ENCODE measurements at regions not wholly inside any gene's neighbourhood (a gene's known extent, or its start where the extent isn't known, plus 50 kb on each side); places are given as distances from the start of the nearest gene placed in this dataset.

DNA sequence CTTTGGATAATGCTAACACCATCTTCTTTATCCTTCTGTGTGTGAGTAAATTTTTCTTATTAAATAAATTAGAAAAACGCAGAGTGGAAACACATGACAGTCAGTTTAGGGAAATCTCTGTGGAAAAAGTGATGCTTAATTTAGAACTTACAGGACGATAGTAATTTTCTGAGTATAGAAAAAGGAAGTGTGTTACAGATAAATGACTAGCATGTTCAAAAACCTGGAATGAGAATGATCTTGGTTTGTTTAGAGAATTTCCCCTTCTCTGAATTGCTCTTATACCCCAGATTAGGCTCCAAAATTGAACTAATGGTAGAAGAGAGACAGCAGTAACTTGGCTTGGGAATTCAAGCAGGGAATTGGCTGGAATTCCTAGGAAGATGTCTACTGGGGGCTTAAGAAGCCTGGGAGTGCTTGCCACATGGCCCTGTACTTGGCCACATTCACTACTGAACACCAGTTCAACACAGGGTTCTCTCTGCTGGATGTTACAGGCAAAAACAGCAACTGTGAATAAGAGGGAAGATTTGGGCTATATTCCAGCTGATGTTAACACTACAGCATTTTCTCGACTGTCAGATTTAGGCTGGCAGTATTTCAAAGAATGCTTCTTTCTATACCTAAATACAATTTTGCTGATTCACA lies 1004.2 kb downstream of the TTLL7 start:
- Histone ChIP-seq H3K27me3 (no peaks in the 10 kb centered on the region), H3K4me3 (no peak overlapping the region), H3K4me1 (peaks cover 0 to 21% (median 6%) of the 10 kb centered on the region in 9 donors), H3K27ac (peak overlapping the region in 2 of 10 donors; percentile 25 to 38), H3K36me3 (no peaks in the 10 kb centered on the region), H3K9me3 (peaks cover 0 to 9% (median 0%) of the 10 kb centered on the region in 11 donors)
- TF ChIP-seq, protein P1, sequence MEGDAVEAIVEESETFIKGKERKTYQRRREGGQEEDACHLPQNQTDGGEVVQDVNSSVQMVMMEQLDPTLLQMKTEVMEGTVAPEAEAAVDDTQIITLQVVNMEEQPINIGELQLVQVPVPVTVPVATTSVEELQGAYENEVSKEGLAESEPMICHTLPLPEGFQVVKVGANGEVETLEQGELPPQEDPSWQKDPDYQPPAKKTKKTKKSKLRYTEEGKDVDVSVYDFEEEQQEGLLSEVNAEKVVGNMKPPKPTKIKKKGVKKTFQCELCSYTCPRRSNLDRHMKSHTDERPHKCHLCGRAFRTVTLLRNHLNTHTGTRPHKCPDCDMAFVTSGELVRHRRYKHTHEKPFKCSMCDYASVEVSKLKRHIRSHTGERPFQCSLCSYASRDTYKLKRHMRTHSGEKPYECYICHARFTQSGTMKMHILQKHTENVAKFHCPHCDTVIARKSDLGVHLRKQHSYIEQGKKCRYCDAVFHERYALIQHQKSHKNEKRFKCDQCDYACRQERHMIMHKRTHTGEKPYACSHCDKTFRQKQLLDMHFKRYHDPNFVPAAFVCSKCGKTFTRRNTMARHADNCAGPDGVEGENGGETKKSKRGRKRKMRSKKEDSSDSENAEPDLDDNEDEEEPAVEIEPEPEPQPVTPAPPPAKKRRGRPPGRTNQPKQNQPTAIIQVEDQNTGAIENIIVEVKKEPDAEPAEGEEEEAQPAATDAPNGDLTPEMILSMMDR (IDR thresholded peaks at IDR 0.05): no peak
- WGBS, 2 donors: 23 to 30% methylated on average over 3 of the region's 3 CpGs
- no peak for DNase-seq
- intact Hi-C loops (cut with DNase I): no loop called here
- ATAC-seq: peak in 1 of 8 donors; percentile 55

DNA sequence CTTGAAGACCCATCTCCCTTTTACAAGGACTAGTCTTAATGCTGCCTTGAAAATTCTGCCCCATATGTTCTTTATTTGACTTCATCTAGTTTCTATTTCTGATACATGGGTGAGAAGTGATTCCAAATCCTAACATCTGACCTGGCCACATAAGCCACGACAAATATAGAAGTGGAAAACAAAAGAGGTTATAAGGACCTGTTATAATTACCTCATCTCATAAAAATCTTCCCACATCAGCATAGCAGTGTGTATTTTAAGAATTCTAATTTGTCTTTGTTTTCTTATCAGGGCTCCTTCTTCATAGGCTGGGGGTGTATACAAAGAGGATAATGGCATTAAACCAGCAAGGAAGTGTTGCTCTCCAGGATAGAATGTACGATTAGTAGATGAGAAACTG lies 1007.4 kb downstream of the TTLL7 start:
- ATAC-seq: peak in 2 of 8 donors; percentile 17 to 64
- DNase-seq: no peak
- intact Hi-C loops (cut with DNase I): no loop called here
- Histone ChIP-seq H3K9me3 (peaks cover 0 to 9% (median 0%) of the 10 kb centered on the region in 11 donors), H3K4me3 (no peak overlapping the region), H3K4me1 (peaks cover 0 to 21% (median 6%) of the 10 kb centered on the region in 9 donors), H3K27me3 (no peaks in the 10 kb centered on the region), H3K36me3 (no peaks in the 10 kb centered on the region), H3K27ac (no peak overlapping the region)
- 16 to 32% methylated on average over 2 of the region's 2 CpGs for WGBS, 2 donors
- TF ChIP-seq, protein P1 (IDR thresholded peaks at IDR 0.05): no peak

DNA sequence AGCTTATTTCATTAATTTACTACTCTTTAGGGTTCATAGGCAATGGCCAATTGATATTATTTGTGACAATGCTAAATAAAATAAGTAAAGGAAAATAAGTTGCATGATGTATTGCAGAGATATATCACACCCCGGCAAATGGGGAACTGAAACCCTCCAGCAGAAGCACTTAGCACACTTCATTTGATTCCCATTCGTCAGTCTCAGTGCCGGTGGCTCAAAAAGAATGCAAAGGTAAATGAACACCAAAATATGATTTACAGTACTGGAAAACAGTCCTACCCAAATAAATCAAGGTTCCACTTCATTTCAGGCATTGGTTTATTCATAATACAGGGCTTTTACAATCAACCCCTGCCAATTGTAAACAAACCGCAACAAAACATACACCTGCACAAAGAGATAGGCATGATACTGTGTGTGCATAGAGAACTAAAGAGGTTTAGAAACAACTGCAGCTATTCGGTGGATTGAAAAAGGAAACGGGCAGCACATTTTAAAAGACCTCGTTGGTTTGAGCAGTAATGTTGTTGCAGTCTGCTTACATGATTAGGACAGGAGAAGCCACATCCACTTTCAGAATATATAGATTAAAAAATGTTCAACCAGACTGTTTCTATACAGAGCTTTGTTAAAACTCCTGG lies 1019.2 kb downstream of the TTLL7 start:
- DNase-seq: no peak
- no peaks in the 10 kb centered on the region for H3K36me3 ChIP-seq
- H3K4me1 ChIP-seq: peaks cover 0 to 30% (median 0%) of the 10 kb centered on the region in 9 donors
- no peaks in the 10 kb centered on the region for H3K27me3 ChIP-seq
- ATAC-seq: no peak
- H3K9me3 ChIP-seq: no peaks in the 10 kb centered on the region
- TF ChIP-seq, protein P1 (IDR thresholded peaks at IDR 0.05): no peak
- intact Hi-C loops (cut with DNase I): no loop called here
- no peak overlapping the region for H3K4me3 ChIP-seq
- WGBS, 2 donors: 83% methylated on average over 7 of the region's 7 CpGs
- no peak overlapping the region for H3K27ac ChIP-seq

DNA sequence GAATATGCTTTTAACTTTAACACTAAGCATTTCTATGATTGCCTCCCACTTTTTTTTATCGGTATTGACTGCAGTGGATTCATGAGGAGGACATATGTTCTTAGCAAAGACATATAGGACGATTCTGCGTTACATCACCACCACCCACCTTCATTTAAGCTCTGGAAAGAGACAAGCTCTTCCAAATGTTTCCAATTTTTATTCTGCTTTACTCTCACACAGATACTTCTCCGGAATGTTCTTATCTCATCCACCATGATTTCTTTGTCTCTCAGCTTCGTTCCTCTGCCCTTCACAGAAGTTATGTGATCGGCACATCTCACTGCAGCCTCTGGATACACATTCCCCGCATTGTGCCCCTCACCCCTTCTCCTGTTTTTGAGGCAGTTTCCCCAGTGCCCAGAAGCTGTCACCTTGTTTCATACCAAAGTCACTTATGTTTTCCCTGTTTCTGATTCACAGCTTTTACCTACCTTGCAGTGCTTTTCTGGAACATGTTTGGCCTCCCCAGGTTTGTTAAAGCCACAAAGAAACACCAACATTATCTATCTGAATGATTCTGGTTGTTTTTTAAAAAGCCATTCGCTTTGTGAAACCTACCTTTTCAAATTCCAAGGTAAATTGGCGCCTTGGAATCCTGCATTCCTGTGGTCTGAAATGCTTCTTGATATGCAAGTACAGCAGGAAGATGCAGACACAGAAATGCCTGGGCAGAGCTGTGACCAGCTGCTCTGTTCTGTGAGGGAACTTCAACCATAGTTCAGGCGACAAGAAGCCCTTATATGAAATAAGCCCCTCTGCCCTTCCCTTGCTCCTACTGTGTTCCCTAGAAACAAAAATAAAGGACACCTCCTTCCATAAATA lies 1020.2 kb downstream of the TTLL7 start:
- 85 to 88% methylated on average over 10 of the region's 10 CpGs for WGBS, 2 donors
- DNase-seq (no peak), ATAC-seq (no peak)
- H3K4me1 ChIP-seq: peaks cover 0 to 30% (median 0%) of the 10 kb centered on the region in 9 donors
- TF ChIP-seq, protein P1 (IDR thresholded peaks at IDR 0.05): no peak
- no peaks in the 10 kb centered on the region for H3K27me3 ChIP-seq
- H3K4me3 ChIP-seq: no peak overlapping the region
- H3K9me3 ChIP-seq: no peaks in the 10 kb centered on the region
- intact Hi-C loops (cut with DNase I): no loop called here
- H3K36me3 ChIP-seq: no peaks in the 10 kb centered on the region
- no peak overlapping the region for H3K27ac ChIP-seq
